Lung (tissue), 11 donors: ENCODE measurements at regions not wholly inside any gene's neighbourhood (a gene's known extent, or its start where the extent isn't known, plus 50 kb on each side); places are given as distances from the start of the nearest gene placed in this dataset.

Source experiments
- ATAC-seq: fragments of 200-7000 bp; cut with Tn5 transposase; one replicate; pipeline ENCODE4 v1.9.1; 2020; ENCODE audit warnings: moderate number of reproducible peaks; ENCODE audit not compliant: insufficient read depth, low FRiP score
- DNase-seq, 3 donors: peaks; one replicate each; pipeline ENCODE4 v3.0.0-alpha.2; 2013 to 2017
- H3K27ac ChIP-seq, 2 donors: one replicate each; pipeline ENCODE4 v1.5.1; 2013; ENCODE audit warnings: mild to moderate bottlenecking in 2 of 2, moderate library complexity in 2 of 2, control low read depth in 1 of 2, inconsistent platforms in 1 of 2, low read depth in 1 of 2, low read length in 1 of 2
- H3K27me3 ChIP-seq, 3 donors: one replicate each; pipeline ENCODE4 v1.5.1; 2013; ENCODE audit warnings: low read length in 2 of 3; ENCODE audit not compliant: control insufficient read depth in 3 of 3, insufficient read depth in 3 of 3
- H3K36me3 ChIP-seq, 4 donors: one replicate each; pipeline ENCODE4 v1.5.1; 2013; ENCODE audit warnings: low read length in 4 of 4, mild to moderate bottlenecking in 1 of 4, moderate library complexity in 1 of 4; ENCODE audit not compliant: control insufficient read depth in 4 of 4, insufficient read depth in 4 of 4
- H3K4me1 ChIP-seq, 5 donors: one replicate each; pipeline ENCODE4 v1.5.1; 2013; ENCODE audit warnings: low read length in 5 of 5, mild to moderate bottlenecking in 2 of 5, moderate library complexity in 1 of 5; ENCODE audit not compliant: control insufficient read depth in 5 of 5, insufficient read depth in 5 of 5
- H3K4me3 ChIP-seq: one replicate; pipeline ENCODE4 v1.5.1; 2013; ENCODE audit warnings: mild to moderate bottlenecking, control low read depth, moderate library complexity
- H3K9ac ChIP-seq, 2 donors: one replicate each; pipeline ENCODE4 v1.5.1; 2013; ENCODE audit warnings: low read length in 2 of 2, control low read depth in 1 of 2; ENCODE audit not compliant: insufficient read depth in 1 of 2
- H3K9me3 ChIP-seq, 4 donors: one replicate each; pipeline ENCODE4 v1.5.1; 2013; ENCODE audit warnings: low read length in 3 of 4, mild to moderate bottlenecking in 1 of 4, moderate library complexity in 1 of 4; ENCODE audit not compliant: control insufficient read depth in 4 of 4, insufficient read depth in 3 of 4
- CTCF ChIP-seq: IDR thresholded peaks from 2 replicates; pipeline ENCODE4 v1.5.1; 2012; ENCODE audit warnings: mild to moderate bottlenecking; ENCODE audit errors: control extremely low read depth, extremely low read depth
- WGBS, 2 donors: extraction: QIAGEN DNeasy Blood & Tissue Kit; methylation state at CpG; one replicate each; pipeline ENCODE4 v1.1.7; 2013; 5-methylcytosine and 5-hydroxymethylcytosine counted together
- donor health status: control.
- donor health status: control.
- donor health status: Bipolar disorder and iron deficiency.
- donor health status: healthy.
- donor health status: DM: yes; HTN: yes; CAD: no.

- Histone ChIP-seq H3K27me3 (no peaks in the 10 kb centered on the region), H3K36me3 (no peaks in the 10 kb centered on the region), H3K9ac (no peak overlapping the region), H3K4me1 (no peaks in the 10 kb centered on the region), H3K27ac (no peak overlapping the region), H3K9me3 (no peaks in the 10 kb centered on the region), H3K4me3 (no peak overlapping the region)
- 84 to 90% methylated on average over 2 of the region's 2 CpGs for WGBS, 2 donors
- TF ChIP-seq CTCF, result no peak
- DNase-seq (no peak), ATAC-seq (no peak)
Observed at GRCh38 chr4:31422006-31422405, 701.8 kb downstream of the PCDH7 start.

- no peak for TF ChIP-seq CTCF
Observed at GRCh38 chr4:31427691-31428090, 707.5 kb downstream of the PCDH7 start.

GRCh38 chr4:31442236-31442635 lies 722.1 kb downstream of the PCDH7 start:
- no peaks in the 10 kb centered on the region for H3K27me3 ChIP-seq
- no peak overlapping the region for H3K4me3 ChIP-seq
- no peak for TF ChIP-seq CTCF
- 81 to 82% methylated on average over 11 of the region's 11 CpGs for WGBS, 2 donors
- H3K9ac ChIP-seq, result no peak overlapping the region
- no peak for ATAC-seq
- H3K27ac ChIP-seq, result no peak overlapping the region
- H3K4me1 ChIP-seq, result no peaks in the 10 kb centered on the region
- no peaks in the 10 kb centered on the region for H3K9me3 ChIP-seq
- H3K36me3 ChIP-seq, result no peaks in the 10 kb centered on the region
- no peak for DNase-seq

More at GRCh38 chr4:31427691-31428090, 707.5 kb downstream of the PCDH7 start:
- Histone ChIP-seq H3K9ac (no peak overlapping the region), H3K4me3 (no peak overlapping the region), H3K36me3 (no peaks in the 10 kb centered on the region), H3K9me3 (no peaks in the 10 kb centered on the region), H3K4me1 (peaks cover 0 to 2% (median 0%) of the 10 kb centered on the region in 5 donors), H3K27me3 (no peaks in the 10 kb centered on the region), H3K27ac (no peak overlapping the region)
- no peak for ATAC-seq
- 69 to 75% methylated on average over 3 of the region's 3 CpGs for WGBS, 2 donors
- DNase-seq, result peak in 2 of 3 donors; percentile 23 to 34

- Histone ChIP-seq H3K27ac (no peak overlapping the region), H3K27me3 (no peaks in the 10 kb centered on the region), H3K36me3 (no peaks in the 10 kb centered on the region), H3K4me1 (no peaks in the 10 kb centered on the region), H3K9me3 (no peaks in the 10 kb centered on the region), H3K4me3 (no peak overlapping the region), H3K9ac (no peak overlapping the region)
- DNase-seq (no peak), ATAC-seq (no peak)
- TF ChIP-seq CTCF, result no peak
- WGBS, 2 donors, result 92 to 93% methylated on average over 3 of the region's 3 CpGs
Observed at GRCh38 chr4:31445526-31445925, 725.4 kb downstream of the PCDH7 start.
